Neural progenitor cell (in vitro differentiated cells): ENCODE measurements at regions not wholly inside any gene's neighbourhood (a gene's known extent, or its start where the extent isn't known, plus 50 kb on each side); places are given as distances from the start of the nearest gene placed in this dataset.
"Not testable (repeated sequence)": the region's sequence is repeated elsewhere in the genome, so short reads cannot be mapped to it uniquely, and the experiment has no call there.

Experiments
- DNase-seq: peaks from one replicate; pipeline ENCODE4 v3.0.0-alpha.2; 2016; ENCODE audit warnings: low spot score
- H2AFZ ChIP-seq: fragments of 200-600 bp; sonication (generic); replicated peaks from 2 replicates; pipeline ENCODE4 v1.6.1; 2016; ENCODE audit warnings: antibody characterized with exemption
- H3F3A ChIP-seq: fragments of 200-600 bp; sonication (generic); 2 replicates; pipeline ENCODE4 v1.6.1; 2016; ENCODE audit warnings: antibody characterized with exemption, low read depth
- H3K27ac ChIP-seq: fragments of 200-600 bp; sonication (generic); 2 replicates; pipeline ENCODE4 v1.5.1; 2016; ENCODE audit warnings: mild to moderate bottlenecking
- H3K27me3 ChIP-seq: fragments of 200-600 bp; sonication (generic); 2 replicates; pipeline ENCODE4 v1.6.1; 2016; ENCODE audit warnings: mild to moderate bottlenecking, moderate library complexity
- H3K36me3 ChIP-seq: fragments of 200-600 bp; sonication (generic); 2 replicates; pipeline ENCODE4 v1.5.1; 2016
- H3K4me1 ChIP-seq: fragments of 200-600 bp; sonication (generic); 2 replicates; pipeline ENCODE4 v1.6.1; 2016; ENCODE audit warnings: mixed run types
- H3K4me2 ChIP-seq: fragments of 200-600 bp; sonication (generic); 2 replicates; pipeline ENCODE4 v1.6.1; 2016
- H3K4me3 ChIP-seq: fragments of 200-600 bp; sonication (generic); 2 replicates; pipeline ENCODE4 v1.5.1; 2016
- H3K79me2 ChIP-seq: fragments of 200-600 bp; sonication (generic); 2 replicates; pipeline ENCODE4 v1.6.1; 2016; ENCODE audit warnings: low read depth
- H3K9ac ChIP-seq: fragments of 200-600 bp; sonication (generic); 2 replicates; pipeline ENCODE4 v1.6.1; 2016
- H3K9me3 ChIP-seq: fragments of 200-600 bp; sonication (generic); 2 replicates; pipeline ENCODE4 v1.5.1; 2016; ENCODE audit warnings: low read depth
- H4K20me1 ChIP-seq: fragments of 200-600 bp; sonication (generic); 2 replicates; pipeline ENCODE4 v1.6.1; 2016; ENCODE audit warnings: low read depth
- H3K27ac Mint-ChIP-seq: 3 replicates; pipeline ENCODE4 v1.8.0; 2021; ENCODE audit warnings: mixed read lengths
- H3K27me3 Mint-ChIP-seq: 2 replicates; pipeline ENCODE4 v1.8.0; 2022; ENCODE audit warnings: low read depth, mild to moderate bottlenecking, inconsistent platforms, moderate library complexity, mixed read lengths; ENCODE audit not compliant: insufficient read depth
- H3K36me3 Mint-ChIP-seq: 3 replicates; pipeline ENCODE4 v1.8.0; 2021; ENCODE audit warnings: mixed read lengths
- H3K4me1 Mint-ChIP-seq: 3 replicates; pipeline ENCODE4 v1.8.0; 2021; ENCODE audit warnings: mixed read lengths
- H3K4me3 Mint-ChIP-seq: 3 replicates; pipeline ENCODE4 v1.8.0; 2021; ENCODE audit warnings: mild to moderate bottlenecking, moderate library complexity, mixed read lengths
- H3K9me3 Mint-ChIP-seq: 3 replicates; pipeline ENCODE4 v1.8.0; 2020; ENCODE audit warnings: mixed read lengths
- CTCF ChIP-seq: fragments of 200-600 bp; sonication (generic); IDR thresholded peaks from 2 replicates; pipeline ENCODE4 v1.5.1; 2017; ENCODE audit warnings: antibody characterized with exemption, mild to moderate bottlenecking
- EZH2 ChIP-seq: fragments of 200-600 bp; sonication (generic); IDR thresholded peaks from 2 replicates; pipeline ENCODE4 v1.6.1; 2017; ENCODE audit warnings: antibody characterized with exemption, mild to moderate bottlenecking, moderate library complexity
- EZH2phosphoT487 ChIP-seq: fragments of 200-600 bp; sonication (generic); IDR thresholded peaks from 2 replicates; pipeline ENCODE4 v1.6.1; 2017; ENCODE audit warnings: antibody characterized with exemption

GRCh38 chr4:20017070-20017776 lies 234.5 kb upstream of the SLIT2 start:
- TF ChIP-seq EZH2 = no peak
- no peak for TF ChIP-seq EZH2phosphoT487
- TF ChIP-seq CTCF = no peak
- no peak overlapping the region for H3K4me3 ChIP-seq
- H3K9ac ChIP-seq = no peak overlapping the region
- H3K36me3 Mint-ChIP-seq = no peaks in the 10 kb centered on the region
- H4K20me1 ChIP-seq = no peaks in the 10 kb centered on the region
- H3K27me3 ChIP-seq = no peaks in the 10 kb centered on the region
- H3K36me3 ChIP-seq = no peaks in the 10 kb centered on the region
- no peaks in the 10 kb centered on the region for H3K27me3 Mint-ChIP-seq
- DNase-seq = no peak
- no peaks in the 10 kb centered on the region for H3K9me3 Mint-ChIP-seq
- H3K27ac ChIP-seq = no peak overlapping the region
- H3K4me1 ChIP-seq = no peaks in the 10 kb centered on the region
- no peaks in the 10 kb centered on the region for H3F3A ChIP-seq
- no peaks in the 10 kb centered on the region for H3K79me2 ChIP-seq
- H3K27ac Mint-ChIP-seq = no peak overlapping the region
- no peak overlapping the region for H3K4me3 Mint-ChIP-seq
- H3K4me1 Mint-ChIP-seq = no peaks in the 10 kb centered on the region
- H2AFZ ChIP-seq = no peak overlapping the region
- H3K9me3 ChIP-seq = no peaks in the 10 kb centered on the region
- H3K4me2 ChIP-seq = no peak overlapping the region

GRCh38 chr4:20015636-20016224 lies 236.0 kb upstream of the SLIT2 start:
- Histone ChIP-seq H3K27me3 (no peaks in the 10 kb centered on the region), H3K9ac (no peak overlapping the region), H3F3A (no peaks in the 10 kb centered on the region), H3K4me3 (no peak overlapping the region), H3K36me3 (no peaks in the 10 kb centered on the region), H3K4me1 (no peaks in the 10 kb centered on the region), H2AFZ (no peak overlapping the region), H3K4me2 (no peak overlapping the region), H3K9me3 (no peaks in the 10 kb centered on the region), H3K27ac (no peak overlapping the region), H4K20me1 (no peaks in the 10 kb centered on the region), H3K79me2 (no peaks in the 10 kb centered on the region)
- no peak for DNase-seq
- H3K9me3 Mint-ChIP-seq = no peaks in the 10 kb centered on the region
- no peaks in the 10 kb centered on the region for H3K27me3 Mint-ChIP-seq
- no peak overlapping the region for H3K27ac Mint-ChIP-seq
- TF ChIP-seq EZH2phosphoT487 = no peak
- TF ChIP-seq EZH2 = no peak
- TF ChIP-seq CTCF = no peak
- H3K36me3 Mint-ChIP-seq = no peaks in the 10 kb centered on the region
- H3K4me3 Mint-ChIP-seq = no peak overlapping the region
- no peaks in the 10 kb centered on the region for H3K4me1 Mint-ChIP-seq

GRCh38 chr4:20003836-20004558 lies 247.7 kb upstream of the SLIT2 start:
- H4K20me1 ChIP-seq, H3K9me3 ChIP-seq, H3K27ac ChIP-seq, H3K4me3 ChIP-seq, H3K27me3 ChIP-seq, H3K36me3 ChIP-seq, H3K79me2 ChIP-seq, H3K4me1 Mint-ChIP-seq, H3K27ac Mint-ChIP-seq, H3K36me3 Mint-ChIP-seq, H3K4me3 Mint-ChIP-seq, H3K27me3 Mint-ChIP-seq, H3K9ac ChIP-seq, H2AFZ ChIP-seq, H3K4me2 ChIP-seq, H3K4me1 ChIP-seq, DNase-seq, H3F3A ChIP-seq, H3K9me3 Mint-ChIP-seq: not testable (repeated sequence)
